NCI-H774 (cell line): ENCODE measurements at regions not wholly inside any gene's neighbourhood (a gene's known extent, or its start where the extent isn't known, plus 50 kb on each side); places are given as distances from the start of the nearest gene placed in this dataset.
"Not testable (repeated sequence)": the region's sequence is repeated elsewhere in the genome, so short reads cannot be mapped to it uniquely, and the experiment has no call there.

Experiments
- DNase-seq: peaks from one replicate; lab custom pipeline; 2025; lab: John Stamatoyannopoulos, UW

DNA sequence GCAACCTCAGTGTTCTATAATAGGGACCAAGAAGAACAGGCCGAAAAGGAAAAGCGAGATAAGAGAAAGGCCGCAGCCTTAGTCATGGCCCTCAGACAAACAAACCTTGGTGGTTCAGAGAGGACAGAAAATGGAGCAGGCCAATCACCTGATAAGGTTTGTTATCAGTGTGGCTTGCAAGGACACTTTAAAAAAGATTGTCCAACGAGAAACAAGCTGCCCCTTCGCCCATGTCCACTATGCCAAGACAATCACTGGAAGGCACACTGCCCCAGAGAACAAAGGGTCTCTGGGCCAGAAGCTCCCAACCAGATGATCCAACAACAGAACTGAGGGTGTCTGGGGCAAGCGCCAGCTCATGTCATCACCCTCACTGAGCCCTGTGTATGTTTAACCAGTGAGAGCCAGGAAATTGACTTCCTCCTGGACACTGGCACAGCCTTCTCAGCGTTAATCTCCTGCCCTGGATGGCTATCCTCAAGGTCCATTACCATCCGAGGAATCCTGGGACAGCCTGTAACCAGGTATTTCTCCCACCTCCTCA lies 334.8 kb upstream of the SLITRK5 start:
- not testable (repeated sequence) for DNase-seq

DNA sequence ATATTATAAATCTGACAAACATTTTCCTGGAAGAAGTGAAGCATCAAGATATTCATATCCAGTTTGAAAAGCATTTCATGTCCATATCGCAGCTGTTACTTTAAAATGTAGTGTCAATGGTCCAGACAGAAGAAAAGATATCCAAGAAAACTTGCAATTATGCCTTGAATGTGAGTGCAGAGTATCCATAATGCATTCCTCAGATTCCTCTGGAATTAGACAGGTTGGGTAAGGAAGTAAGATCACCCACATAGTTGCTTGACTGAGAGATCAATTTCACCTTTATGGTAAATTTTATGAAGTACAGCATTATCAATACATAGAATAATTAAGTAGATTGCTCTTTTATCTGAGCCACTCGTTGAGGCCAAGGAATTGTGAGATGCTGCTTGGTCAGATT lies 327.0 kb upstream of the SLITRK5 start:
- DNase-seq, result no peak

DNA sequence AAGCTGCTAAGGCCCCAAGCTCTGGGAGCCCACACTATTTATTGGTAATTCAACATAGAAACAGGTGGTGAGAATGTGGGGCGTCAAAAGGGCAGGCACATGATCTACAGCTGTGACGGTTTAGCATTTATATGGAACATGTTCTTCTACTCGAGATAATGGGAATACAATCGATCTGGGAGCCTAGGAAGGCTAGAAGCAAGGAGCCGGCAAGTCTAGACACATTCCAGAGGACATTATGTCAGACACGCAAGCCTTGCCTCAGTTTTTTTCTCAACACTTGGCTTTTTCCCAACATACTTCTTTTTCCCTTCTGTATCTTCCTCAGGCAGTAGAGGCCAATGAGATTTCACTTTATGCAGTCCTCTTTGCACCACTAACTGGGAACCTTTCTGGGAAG lies 315.7 kb upstream of the SLITRK5 start:
- DNase-seq, result no peak

DNA sequence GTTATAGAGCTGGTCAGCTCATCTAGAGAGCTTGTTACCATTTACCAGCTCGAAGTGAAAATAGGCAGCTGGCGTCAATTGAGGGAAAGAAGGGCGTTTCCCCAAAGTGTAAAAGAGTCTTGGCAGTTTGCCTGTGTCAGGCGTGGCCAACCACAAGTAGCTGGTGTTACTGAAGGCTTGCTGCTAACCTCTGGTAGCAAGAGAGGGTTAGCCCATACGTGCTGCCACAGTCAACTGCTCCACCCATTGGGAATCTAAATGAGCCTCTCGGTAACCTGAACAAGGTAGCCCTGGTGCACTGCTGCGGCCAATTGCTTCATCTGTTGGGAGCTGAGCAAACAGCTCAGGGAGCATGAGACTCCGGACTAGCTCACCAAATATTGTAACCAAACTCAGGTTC lies 314.9 kb upstream of the SLITRK5 start:
- no peak for DNase-seq

DNA sequence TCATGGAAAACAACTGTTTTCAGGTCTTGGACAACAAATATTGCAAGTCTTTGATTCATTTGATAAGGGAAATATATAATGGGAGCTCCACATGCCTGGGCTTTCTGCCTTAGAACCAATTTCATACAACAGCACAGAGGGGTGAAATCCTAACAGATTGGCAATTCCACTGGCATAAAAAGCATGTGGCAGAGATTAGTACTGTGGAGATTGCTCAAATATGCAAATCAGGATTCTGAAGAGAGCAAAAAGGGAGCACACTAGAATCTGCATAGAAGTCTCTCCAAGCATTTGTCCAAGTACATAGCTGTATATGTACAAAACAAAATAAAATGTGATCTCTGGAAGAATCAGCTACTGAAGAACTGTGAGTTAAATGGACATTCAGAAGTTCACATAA lies 312.9 kb upstream of the SLITRK5 start:
- no peak for DNase-seq

DNA sequence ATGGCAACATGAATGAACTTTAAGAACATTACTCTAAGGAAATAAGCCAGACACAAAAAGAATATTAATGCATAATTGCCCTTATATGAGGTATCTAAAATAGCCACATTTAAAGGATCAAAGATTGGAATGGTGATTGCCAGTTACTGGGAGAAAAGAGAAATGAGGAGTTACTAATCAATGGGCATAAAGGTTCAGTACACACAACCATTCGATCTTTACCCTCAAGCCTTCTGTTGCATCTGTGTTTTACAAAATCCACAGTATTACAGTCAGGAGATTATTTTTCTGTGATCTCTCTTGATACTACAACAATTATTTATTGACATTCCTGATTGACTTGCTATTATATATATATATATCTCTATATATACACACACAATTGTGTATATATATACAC lies 310.0 kb upstream of the SLITRK5 start:
- no peak for DNase-seq

DNA sequence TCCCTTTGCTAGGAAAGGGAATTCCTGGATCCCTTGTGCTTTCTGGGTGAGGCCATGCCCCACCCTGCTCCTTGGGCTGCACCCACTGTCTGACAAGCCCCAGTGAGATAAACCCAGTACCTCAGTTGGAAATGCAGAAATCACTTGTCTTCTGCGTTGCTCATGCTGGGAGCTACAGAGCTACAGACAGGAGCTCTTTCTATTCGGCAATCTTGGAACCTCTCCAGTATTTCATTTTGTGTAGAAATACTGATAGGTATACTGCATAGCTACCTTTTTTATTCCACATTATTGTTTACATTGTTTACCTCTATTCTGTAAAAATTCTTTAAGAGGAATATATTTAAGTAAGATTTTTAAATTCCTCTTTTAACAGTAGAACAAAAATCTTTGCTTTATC lies 302.5 kb upstream of the SLITRK5 start:
- DNase-seq, result no peak

DNA sequence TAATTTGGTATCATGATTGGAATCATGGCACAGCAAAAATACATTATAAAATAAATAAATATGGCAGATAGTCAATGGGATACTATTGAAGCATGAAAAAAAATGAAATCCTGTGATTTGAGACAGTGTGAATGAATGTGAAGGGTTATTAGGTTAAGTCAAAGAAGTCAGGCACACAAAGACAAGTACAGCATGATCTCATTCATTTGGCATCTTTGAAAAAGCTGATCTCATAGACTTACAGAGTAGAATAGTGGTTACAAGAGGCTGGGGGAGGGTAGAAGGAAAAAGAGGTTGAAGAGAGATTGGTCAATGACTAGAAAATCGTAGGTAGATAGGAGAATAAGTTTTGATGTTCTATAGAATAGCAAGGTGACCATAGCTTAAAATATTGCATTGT lies 295.1 kb upstream of the SLITRK5 start:
- no peak for DNase-seq

DNA sequence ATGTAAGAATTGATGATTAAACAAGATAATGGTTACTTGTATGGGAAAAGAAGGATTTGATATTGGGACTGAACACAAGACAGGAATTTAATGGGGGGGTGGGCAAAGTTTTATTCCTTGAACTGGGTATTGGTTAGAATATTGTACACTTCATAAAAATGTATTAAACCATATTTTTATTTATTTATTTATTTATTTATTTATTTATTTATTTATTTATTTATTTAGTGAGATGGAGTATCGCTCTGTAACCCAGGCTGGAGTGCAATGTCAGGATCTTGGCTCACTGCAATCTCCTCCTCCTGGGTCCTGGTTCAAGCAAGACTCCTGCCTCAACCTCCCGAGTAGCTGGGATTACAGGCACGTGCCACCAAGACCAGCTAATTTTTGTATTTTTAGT lies 287.1 kb upstream of the SLITRK5 start:
- no peak for DNase-seq

DNA sequence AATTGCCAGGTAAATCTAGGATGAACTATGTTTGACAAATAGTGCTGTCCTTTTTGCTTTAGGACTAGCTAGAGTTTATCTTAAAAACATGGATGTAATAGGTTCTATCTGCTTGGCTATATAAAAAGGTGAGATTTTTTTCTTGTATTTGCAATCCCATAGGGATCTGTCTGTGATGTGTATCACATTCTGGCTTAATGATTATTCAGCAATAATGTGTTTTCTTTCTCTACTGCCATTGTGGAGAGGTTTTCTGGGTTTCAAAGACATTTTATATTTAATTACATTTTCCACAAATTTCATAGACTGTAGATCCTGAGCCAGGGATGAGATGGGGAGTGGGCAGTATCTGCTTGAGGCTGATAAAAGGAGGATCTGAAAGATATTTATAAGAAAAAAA lies 277.8 kb upstream of the SLITRK5 start:
- DNase-seq, result no peak

DNA sequence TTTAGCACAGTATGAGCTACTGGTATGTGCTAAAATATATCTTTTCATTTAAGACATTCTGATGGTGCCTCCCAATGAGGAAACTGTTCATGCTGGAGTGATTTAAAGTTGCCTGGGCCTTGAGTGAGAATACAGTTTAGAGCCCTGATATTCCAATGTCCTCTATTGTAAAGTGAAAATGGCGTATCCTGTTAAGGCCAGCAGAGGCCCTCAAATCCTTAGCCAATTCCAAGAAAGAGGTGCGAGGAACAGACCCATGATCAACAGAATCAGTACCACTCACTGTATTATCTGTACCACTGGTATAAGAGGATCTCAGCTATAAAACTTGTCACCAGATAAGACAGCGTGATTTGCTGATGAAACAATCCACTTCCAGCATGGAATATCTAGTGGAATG lies 273.1 kb upstream of the SLITRK5 start:
- no peak for DNase-seq

DNA sequence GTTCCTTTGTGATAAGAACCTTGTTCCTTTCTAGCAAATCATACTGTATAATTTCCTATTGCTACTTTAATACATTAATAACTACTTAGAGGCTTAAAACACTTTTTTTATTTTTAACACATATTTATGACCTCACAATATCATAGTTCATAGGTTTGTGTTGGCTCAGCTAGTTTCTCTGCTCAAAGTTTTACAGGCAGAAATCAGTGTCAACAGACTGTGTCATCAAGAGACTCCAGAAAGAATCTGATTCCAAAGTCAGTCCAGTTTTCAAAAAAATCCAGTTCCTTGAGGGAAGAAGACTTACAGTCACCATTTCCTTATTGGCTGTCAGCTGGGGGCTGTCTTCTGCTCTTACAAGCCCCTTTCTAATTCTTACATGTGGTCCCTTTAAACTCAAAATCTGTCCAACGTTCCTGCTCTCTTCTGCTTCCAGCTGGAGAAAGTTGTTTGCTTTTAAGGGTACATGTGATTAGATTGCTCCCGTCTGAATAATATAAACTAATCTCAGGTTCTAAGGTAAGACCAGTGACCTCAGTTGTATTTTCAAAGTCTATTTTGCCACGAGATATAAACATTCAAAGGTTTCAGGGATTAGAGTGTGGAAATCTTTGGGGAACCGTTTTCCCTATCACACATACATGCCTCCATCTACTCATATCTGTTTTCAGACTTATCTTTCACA lies 267.3 kb upstream of the SLITRK5 start:
- DNase-seq, result no peak

DNA sequence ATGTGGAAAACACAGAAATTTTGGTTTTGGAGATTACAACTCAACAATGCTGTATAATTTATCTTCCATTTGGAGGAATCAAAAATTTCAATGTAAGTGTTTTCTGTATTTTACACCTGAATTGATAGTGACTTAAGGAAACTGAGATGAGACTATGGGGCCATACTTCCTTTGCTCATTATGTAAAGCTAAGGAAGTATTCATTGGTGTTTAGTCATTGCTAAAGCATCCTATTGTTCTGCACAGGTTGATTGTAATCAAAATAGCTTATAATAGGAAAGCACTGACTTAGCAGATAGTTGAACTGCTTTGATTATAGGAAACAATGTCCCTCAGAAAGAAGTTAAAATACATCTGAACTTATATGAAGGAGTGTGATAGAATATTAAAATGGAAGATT lies 244.4 kb upstream of the SLITRK5 start:
- no peak for DNase-seq

DNA sequence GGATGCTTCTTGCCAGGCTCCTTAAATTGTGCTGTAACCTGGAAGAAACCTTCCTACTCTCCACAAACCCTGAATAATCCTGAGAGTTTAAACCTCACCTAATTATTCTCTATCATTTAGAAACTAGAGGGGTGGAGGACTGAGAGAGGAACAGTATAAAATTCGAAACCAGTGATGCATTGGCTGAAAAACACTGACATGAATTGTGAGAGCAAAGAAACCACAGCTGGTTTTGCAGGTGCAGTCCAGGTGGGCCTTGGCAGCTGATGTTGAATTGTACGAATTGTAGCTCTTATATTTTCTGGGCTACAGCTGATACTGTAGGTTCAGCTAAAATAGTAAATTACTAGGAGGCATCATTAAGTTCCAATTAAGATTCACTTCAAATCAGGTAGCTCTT lies 227.0 kb upstream of the SLITRK5 start:
- no peak for DNase-seq

DNA sequence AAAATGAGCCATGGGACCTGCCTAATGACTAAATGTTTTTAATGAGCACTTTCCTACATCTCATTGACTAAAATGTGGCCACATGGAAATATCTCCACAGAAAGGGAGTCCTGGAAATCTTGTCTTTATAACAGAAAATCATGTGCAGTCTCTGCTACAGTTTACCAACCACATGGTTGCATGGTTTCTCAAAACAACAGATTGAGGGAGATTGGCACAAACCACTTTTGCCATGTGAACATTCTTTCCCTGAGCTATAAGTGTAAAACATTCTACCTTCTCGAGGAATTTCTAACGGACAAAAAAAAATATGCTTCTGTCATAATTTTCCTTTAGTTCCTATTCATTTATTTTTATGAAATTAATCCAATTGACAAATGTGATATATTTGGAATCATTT lies 218.9 kb upstream of the SLITRK5 start:
- no peak for DNase-seq

DNA sequence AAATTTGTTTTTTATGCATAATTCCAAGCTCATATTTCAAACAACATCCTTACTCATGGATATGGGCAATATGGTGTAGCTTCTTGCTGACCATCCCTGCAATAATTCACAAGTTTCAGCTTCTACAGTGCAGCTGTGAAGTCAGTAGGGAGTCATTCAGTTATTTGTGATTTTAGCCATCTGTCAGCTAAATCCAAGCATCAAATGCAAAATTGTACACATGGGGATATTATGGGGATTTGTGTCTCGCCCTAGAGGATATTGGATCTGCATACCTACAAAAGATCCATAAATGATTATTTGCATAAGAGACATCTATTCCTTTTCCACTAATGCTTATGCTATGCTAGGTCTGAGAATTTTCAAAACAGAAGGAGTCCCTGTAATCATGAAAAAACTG lies 217.9 kb upstream of the SLITRK5 start:
- DNase-seq, result no peak

DNA sequence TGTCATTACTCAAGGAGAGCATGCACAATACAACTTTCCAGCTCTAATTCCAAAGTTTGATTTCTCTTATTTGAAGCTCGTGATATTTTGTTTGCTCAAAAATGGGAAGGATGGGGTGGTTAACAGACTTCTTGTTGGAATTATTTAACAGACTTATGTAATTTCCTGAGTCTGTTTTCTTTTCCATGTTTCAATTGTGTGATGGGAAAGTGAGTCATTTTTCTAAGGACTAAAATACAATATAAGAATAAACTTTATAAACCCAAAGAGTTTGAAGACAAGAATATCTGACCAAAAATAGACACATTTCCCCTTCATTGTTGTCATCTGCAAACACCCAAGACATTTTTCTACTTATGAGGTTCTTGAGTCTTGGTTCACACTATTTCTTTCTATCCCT lies 211.8 kb upstream of the SLITRK5 start:
- DNase-seq, result no peak

DNA sequence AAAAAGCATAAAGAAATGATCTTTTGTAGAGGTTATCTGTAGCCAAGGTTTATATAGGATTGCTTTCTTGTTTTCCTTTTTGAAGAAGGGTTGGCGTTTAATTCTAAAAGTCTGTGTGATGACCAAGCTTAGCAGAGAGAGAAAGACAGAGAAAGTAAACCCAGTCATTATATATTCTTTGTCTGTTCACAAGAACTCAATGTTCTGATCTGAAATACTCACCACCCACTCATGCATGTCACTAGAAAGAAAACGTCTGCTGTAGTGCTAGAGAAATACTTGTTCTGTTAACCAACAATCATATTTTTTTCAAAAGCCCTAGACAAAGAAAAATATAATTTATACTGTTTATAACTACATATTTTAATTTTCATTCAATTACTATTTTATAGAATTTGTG lies 173.7 kb upstream of the SLITRK5 start:
- DNase-seq, result no peak

DNA sequence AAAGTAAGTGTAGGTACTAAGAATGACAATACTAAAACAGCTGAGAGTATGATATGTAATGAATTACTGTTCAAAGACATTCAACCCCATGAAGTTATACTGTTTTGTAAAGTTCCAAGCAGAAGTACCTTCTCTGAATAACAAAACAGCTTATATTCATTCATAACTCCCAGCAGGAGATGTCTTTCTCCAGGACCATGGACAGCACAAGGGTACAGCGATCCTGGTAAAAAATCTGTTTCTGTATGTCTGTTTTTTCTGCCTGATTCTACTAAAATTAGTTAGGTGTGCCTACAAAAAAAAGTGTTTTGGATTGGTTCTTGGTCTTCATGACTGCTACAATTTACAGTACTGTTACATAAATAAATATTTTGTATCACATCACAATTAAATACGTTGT lies 172.5 kb upstream of the SLITRK5 start:
- no peak for DNase-seq

DNA sequence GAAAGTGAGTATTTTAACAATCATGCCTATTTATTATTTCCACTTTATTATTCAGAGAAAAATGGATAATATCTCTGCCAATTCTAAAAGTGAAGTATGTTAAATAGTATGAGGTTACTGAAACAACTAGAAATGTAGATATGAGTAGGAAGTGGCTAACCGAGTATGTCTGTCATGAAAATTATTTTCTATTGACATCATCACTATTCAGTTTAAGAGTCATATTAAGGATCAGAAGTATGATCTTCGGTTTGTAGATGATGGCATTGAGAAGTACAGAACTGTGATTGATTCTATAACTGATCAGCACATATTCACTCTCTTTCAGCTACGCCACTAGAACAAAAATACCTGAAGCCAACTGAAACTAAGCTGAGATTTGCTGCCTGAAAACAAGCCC lies 146.4 kb upstream of the SLITRK5 start:
- no peak for DNase-seq

DNA sequence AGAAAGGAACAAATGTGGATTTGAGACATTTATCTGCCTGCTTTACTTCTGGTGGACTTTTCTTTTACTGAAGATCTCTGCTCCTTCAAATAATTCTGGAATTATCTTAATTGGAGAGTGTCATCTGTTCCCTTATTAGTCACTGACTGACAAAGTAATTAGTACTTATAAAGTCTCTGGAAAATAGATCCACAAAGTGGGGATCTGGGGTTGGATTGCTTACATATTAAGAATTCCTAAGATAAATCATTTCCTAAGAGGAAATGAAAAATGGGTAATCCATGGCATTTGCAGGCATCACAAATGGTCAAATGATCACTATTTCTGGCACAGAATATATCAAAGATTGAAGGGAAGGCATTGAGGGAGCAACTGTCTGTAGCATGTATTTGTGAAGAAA lies 137.4 kb upstream of the SLITRK5 start:
- no peak for DNase-seq

DNA sequence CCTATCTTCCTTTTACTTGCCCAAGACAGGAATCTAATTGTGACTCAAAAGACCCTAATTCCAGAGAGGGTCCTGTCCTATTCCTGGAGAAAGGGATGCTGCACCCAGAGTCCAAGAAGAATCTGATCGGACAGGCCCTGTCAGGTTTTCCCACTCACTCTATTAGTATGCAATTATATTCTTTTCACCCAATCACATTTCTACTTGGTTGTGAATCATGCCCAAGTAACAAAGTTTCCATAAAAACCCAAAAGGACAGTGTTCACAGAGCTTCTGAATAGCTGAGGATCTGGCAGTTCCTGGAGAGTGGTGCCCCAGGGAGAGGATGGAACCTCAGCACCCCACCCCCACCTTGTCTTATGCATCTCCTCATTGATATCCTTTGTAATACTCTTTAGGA lies 135.3 kb upstream of the SLITRK5 start:
- no peak for DNase-seq

DNA sequence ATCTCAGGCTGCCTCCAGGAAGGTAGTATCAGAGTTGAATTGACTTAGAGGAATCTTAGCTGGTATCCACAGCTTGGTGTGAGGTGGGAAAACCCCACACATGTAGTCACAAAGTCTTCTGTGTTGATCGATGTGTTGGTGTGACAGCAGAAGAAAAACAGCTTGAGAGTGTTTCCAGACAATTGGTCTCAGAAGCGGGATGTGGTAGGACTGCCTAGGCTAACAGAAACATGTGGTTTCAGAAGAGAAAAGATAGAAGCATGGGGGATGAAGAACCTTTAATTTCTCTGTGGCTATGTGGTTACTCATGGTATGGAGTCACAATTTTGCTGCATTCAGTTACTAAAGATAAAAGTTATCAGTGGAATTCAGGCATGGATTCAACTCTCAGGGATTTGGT lies 134.7 kb upstream of the SLITRK5 start:
- no peak for DNase-seq

DNA sequence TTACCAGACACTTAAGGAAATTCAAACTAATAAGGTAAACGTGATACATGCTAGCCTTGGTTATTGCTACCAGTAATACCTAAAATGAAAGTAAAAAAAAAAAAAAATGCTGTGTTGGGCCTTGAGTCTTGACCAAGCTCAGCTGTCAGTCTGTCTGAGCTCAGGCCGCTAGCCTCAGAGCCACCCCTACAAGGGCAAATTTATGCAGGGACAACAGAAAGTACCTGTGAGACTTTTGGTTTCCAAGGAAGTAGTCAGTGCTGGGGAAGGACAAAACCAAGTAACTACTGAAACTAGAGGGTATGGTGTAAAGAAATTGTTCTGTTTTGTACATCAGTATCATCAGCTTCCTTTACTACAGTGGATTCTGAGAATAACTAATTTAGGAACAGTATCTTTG lies 134.3 kb upstream of the SLITRK5 start:
- DNase-seq, result no peak

DNA sequence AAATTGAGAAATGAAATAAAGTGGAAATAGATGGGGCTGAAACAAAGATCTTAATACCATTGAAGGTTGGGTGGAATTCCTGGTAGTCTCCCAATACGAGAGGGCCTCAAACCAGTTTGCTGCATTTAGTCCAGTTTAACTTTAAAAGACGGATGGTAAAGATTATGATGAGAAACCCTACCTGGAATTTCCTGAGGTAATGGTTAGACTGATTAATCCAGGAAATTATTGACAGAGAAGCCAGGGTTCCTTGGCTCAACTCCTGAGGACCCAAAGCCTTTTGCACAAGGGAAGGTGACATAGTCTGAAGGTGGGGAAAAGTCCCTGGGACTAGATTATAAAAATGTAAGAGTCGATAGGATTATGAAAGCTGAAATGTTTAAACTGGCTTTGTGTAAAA lies 133.2 kb upstream of the SLITRK5 start:
- no peak for DNase-seq
